Muscle of leg (tissue), 3 donors: ENCODE measurements at regions not wholly inside any gene's neighbourhood (a gene's known extent, or its start where the extent isn't known, plus 50 kb on each side); places are given as distances from the start of the nearest gene placed in this dataset.
"Not testable (repeated sequence)": the region's sequence is repeated elsewhere in the genome, so short reads cannot be mapped to it uniquely, and the experiment has no call there.

Experiments
- DNase-seq: peaks from one replicate; pipeline ENCODE4 v3.0.0; 2013
- H3K27ac ChIP-seq: one replicate; pipeline ENCODE4 v1.5.1; 2013; ENCODE audit warnings: mild to moderate bottlenecking, low read length, control low read depth
- H3K27me3 ChIP-seq: one replicate; pipeline ENCODE4 v1.6.1; 2013; ENCODE audit warnings: low read length; ENCODE audit not compliant: control insufficient read depth, insufficient read depth
- H3K36me3 ChIP-seq: one replicate; pipeline ENCODE4 v1.6.1; 2013; ENCODE audit warnings: low read length; ENCODE audit not compliant: control insufficient read depth, insufficient read depth
- H3K4me1 ChIP-seq: one replicate; pipeline ENCODE4 v1.6.1; 2013; ENCODE audit warnings: low read length; ENCODE audit not compliant: control insufficient read depth, insufficient read depth
- H3K4me3 ChIP-seq: one replicate; pipeline ENCODE4 v1.5.1; 2013; ENCODE audit warnings: low read length, control low read depth
- H3K9me3 ChIP-seq: replicated peaks from 2 replicates; pipeline ENCODE4 v1.6.1; 2013; ENCODE audit warnings: low read depth, low read length; ENCODE audit not compliant: control insufficient read depth
- WGBS: methylation state at CpG from one replicate; pipeline ENCODE4 v1.1.5; 2013; ENCODE audit warnings: missing lambda C conversion rate; ENCODE audit not compliant: insufficient coverage; 5-methylcytosine and 5-hydroxymethylcytosine counted together

GRCh38 chr5:15368835-15369234 lies 131.1 kb upstream of the FBXL7 start:
- DNase-seq: no peak
- Histone ChIP-seq H3K36me3 (no peaks in the 10 kb centered on the region), H3K27me3 (no peaks in the 10 kb centered on the region), H3K27ac (no peak overlapping the region), H3K4me1 (peaks cover 7% of the 10 kb centered on the region), H3K9me3 (no peaks in the 10 kb centered on the region), H3K4me3 (no peak overlapping the region)
- WGBS: 100% methylated on average over 1 of the region's 2 CpGs

GRCh38 chr5:15367489-15367888 lies 132.5 kb upstream of the FBXL7 start:
- Histone ChIP-seq H3K4me1 (peaks cover 9% of the 10 kb centered on the region), H3K9me3 (no peaks in the 10 kb centered on the region), H3K27ac (peak overlapping the region; percentile 52), H3K4me3 (no peak overlapping the region), H3K36me3 (no peaks in the 10 kb centered on the region), H3K27me3 (no peaks in the 10 kb centered on the region)
- 100% methylated on average over 2 of the region's 3 CpGs for WGBS
- DNase-seq: no peak

- peaks cover 9% of the 10 kb centered on the region for H3K4me1 ChIP-seq
- DNase-seq: peak; percentile 91
- no peaks in the 10 kb centered on the region for H3K36me3 ChIP-seq
- no peaks in the 10 kb centered on the region for H3K27me3 ChIP-seq
- peak overlapping the region; percentile 52 for H3K27ac ChIP-seq
- no peak overlapping the region for H3K4me3 ChIP-seq
- no peaks in the 10 kb centered on the region for H3K9me3 ChIP-seq
- WGBS: 12% methylated on average over 3 of the region's 6 CpGs
These were observed 133.1 kb upstream of the FBXL7 start for GRCh38 chr5:15366676-15367391.

- no peak for DNase-seq
- Histone ChIP-seq H3K4me1 (peaks cover 9% of the 10 kb centered on the region), H3K27ac (no peak overlapping the region), H3K4me3 (no peak overlapping the region), H3K36me3 (no peaks in the 10 kb centered on the region), H3K9me3 (no peaks in the 10 kb centered on the region), H3K27me3 (no peaks in the 10 kb centered on the region)
These were observed 134.9 kb upstream of the FBXL7 start for GRCh38 chr5:15365070-15365469.

- no peaks in the 10 kb centered on the region for H3K36me3 ChIP-seq
- H3K4me3 ChIP-seq: no peak overlapping the region
- H3K27ac ChIP-seq: no peak overlapping the region
- peaks cover 9% of the 10 kb centered on the region for H3K4me1 ChIP-seq
- H3K27me3 ChIP-seq: no peaks in the 10 kb centered on the region
- 33% methylated on average over 1 of the region's 2 CpGs for WGBS
- no peaks in the 10 kb centered on the region for H3K9me3 ChIP-seq
- no peak for DNase-seq
These were observed 136.4 kb upstream of the FBXL7 start for GRCh38 chr5:15363601-15364000.

- H3K4me3 ChIP-seq, H3K27ac ChIP-seq, DNase-seq, H3K36me3 ChIP-seq, H3K27me3 ChIP-seq, H3K9me3 ChIP-seq, H3K4me1 ChIP-seq: not testable (repeated sequence)
- WGBS: 63% methylated on average over 2 of the region's 4 CpGs
These were observed 142.9 kb upstream of the FBXL7 start for GRCh38 chr5:15357092-15357453.

- not testable (repeated sequence) for H3K4me3 ChIP-seq, H3K9me3 ChIP-seq, H3K36me3 ChIP-seq, H3K27ac ChIP-seq, H3K27me3 ChIP-seq, H3K4me1 ChIP-seq, DNase-seq
- WGBS: 83% methylated on average over 2 of the region's 4 CpGs
These were observed 143.5 kb upstream of the FBXL7 start for GRCh38 chr5:15356308-15357091.

- H3K27me3 ChIP-seq: no peaks in the 10 kb centered on the region
- 17% methylated on average over 3 of the region's 6 CpGs for WGBS
- H3K27ac ChIP-seq: no peak overlapping the region
- peak; percentile 68 for DNase-seq
- H3K4me1 ChIP-seq: no peaks in the 10 kb centered on the region
- no peaks in the 10 kb centered on the region for H3K36me3 ChIP-seq
- no peak overlapping the region for H3K4me3 ChIP-seq
- no peaks in the 10 kb centered on the region for H3K9me3 ChIP-seq
These were observed 146.0 kb upstream of the FBXL7 start for GRCh38 chr5:15354021-15354420.

- no peak for DNase-seq
- WGBS: 67% methylated on average over 1 of the region's 3 CpGs
These were observed 146.8 kb upstream of the FBXL7 start for GRCh38 chr5:15353086-15353645.

GRCh38 chr5:15350614-15351013 lies 149.4 kb upstream of the FBXL7 start:
- no peak overlapping the region for H3K4me3 ChIP-seq
- H3K36me3 ChIP-seq: no peaks in the 10 kb centered on the region
- H3K27ac ChIP-seq: no peak overlapping the region
- H3K9me3 ChIP-seq: no peaks in the 10 kb centered on the region
- no peaks in the 10 kb centered on the region for H3K27me3 ChIP-seq
- no CpG with 5 or more reads among the region's 1 CpG for WGBS
- H3K4me1 ChIP-seq: no peaks in the 10 kb centered on the region
- DNase-seq: no peak

More at GRCh38 chr5:15353086-15353645, 146.8 kb upstream of the FBXL7 start:
- no peaks in the 10 kb centered on the region for H3K27me3 ChIP-seq
- H3K27ac ChIP-seq: no peak overlapping the region
- H3K4me1 ChIP-seq: no peaks in the 10 kb centered on the region
- H3K4me3 ChIP-seq: no peak overlapping the region
- H3K36me3 ChIP-seq: no peaks in the 10 kb centered on the region
- no peaks in the 10 kb centered on the region for H3K9me3 ChIP-seq
